Medulla oblongata (tissue), 1 donor: ENCODE measurements at regions not wholly inside any gene's neighbourhood (a gene's known extent, or its start where the extent isn't known, plus 50 kb on each side); places are given as distances from the start of the nearest gene placed in this dataset.

Experiments used
- DNase-seq: peaks from one replicate; pipeline ENCODE4 v3.0.0-alpha.2; 2015; ENCODE audit errors: extremely low spot score

DNA sequence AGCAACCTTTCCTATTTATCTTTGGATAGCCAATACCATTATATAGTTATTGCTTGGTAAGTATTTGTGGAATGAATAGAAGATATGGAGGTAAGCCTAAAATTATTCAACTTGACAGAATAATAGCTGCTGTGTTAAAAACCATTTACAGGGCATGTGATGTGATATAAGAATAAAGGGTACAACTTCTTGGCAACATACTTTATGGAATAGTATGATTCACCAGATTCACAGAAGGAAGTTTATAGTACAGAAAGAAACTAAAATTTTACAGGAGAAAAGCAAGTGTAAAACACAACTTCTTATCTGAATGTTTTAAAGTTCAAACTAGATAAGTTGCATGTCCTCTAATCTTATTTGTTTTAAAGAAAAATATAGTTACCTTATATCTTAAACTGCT lies 186.4 kb upstream of the ZRANB2 start:
- no peak for DNase-seq

DNA sequence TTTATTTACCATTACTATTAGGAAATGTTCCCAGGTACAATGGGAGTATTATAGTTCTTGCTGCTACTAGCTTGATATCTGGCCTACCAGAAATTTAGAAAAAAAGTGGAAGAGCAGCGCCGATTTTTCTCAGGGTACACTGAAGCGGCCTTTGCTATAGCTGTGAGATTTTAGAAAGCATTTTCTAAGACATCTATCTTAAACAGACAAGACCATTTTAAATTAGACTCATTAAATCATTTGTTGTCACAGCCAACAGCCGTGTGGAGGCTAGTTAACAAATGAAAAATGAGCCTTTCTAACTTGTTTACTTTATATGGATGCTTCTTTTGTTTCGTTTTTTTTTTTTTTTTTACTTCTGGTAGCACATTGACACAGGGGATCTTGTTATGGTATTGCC lies 183.2 kb upstream of the ZRANB2 start:
- no peak for DNase-seq

DNA sequence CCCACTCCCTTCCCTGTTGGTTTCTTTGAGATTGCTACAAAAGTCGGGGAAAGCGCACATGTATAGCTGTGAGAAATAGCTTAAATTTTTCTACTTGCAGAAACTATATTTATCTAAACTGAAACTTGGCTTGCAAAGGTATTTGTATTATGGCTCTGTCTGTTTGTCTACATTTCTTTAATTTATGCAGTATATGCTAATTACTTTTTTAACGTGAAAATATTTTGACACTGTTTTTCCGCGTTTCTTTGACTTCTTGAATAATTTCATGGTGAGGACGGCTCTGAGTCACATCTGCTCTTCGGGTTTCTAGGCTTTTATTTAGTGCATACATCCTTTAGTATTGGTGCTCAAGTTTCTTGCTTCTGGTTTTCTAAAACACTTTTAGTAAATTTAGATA lies 182.1 kb upstream of the ZRANB2 start:
- no peak for DNase-seq

DNA sequence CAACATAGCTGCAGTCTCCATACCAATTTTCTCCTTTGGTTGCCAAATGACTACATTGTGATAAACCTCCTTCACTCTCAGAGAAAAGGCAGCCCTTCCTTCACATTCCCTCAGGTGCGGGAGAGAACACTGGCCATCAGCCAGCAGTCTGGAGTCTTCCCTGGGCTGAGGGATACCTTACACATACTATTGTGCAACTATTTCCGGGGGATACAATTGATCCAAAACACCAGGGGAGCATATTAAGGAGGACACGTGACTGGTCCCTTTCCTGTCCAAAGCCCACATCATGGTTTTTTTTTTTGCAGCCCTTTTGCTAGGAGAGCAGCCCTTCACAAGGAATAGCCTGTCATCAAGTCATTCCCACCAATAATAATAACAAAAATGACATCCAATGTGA lies 172.1 kb upstream of the ZRANB2 start:
- DNase-seq: no peak

DNA sequence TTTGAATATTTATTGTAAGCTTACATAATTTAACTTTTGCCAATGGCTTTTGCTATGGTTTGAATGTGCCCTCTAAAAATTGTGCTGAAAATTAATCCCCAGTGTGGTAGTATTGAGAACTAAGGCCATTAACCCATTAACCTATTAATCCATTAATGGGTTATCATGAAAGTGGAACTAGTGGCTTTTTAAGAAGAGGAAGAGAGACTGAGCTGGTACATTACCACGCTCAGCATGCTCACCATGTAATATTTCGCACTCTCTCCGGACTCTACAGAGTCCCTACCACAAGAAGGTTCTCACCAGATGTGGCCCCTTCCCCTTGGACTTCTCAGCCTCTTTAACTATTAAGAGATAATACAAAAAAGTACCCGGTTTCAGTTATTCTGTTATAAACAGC lies 164.4 kb upstream of the ZRANB2 start:
- no peak for DNase-seq

DNA sequence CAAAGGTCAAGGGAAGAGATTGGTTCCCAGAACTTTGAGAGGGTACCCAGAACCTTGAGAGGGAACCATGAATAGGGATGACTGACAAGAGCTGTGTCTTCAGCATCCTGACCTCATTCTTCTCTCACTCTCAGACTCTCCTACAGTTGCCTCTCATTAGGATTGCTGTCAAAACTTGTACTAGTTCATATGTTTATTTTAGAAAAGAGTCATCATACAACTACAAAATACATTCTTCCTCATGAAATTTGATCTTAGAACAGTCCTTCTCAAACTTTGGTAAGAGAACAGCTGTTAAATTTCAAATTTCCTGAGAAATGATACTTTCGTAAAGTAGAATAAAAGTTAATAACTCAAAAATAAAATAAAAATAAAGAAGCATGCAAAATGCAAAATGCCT lies 161.4 kb upstream of the ZRANB2 start:
- DNase-seq: no peak

DNA sequence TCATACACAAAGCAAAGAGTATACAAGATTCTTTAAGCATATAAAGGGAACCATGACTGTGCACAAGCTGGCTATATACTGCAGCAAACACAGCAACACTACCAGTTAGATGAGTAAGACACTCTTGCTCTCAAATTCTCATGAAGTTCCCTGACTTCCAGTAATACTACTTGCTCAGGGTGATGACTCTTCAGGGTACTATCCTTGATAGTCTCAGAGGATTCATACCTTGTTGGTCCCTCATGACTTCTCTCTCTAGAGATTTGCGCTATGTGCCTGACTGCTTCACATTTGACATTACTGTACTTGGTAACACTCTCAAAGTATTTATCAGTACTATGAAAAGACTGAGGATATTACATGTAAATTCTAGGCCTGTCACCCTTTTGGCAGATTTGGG lies 159.8 kb upstream of the ZRANB2 start:
- DNase-seq: no peak

DNA sequence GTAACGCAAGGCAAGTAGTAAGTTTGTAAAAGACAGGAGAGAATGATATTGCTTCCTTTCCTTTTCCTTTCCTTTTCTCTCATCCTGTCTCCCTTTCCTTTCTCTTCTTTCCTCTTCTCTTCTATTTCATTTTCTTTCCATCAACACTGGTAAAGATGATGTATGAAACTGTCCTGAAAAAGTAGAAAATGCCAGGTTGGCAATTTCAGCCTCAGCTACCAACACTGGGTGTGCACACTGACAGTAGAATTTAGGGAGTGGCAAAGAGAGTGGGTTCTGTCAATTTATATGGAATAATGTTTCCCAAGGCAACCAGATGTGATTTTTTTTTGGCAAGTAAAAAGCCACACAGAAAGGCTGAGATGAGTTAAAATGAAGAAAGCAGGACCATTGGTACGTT lies 155.7 kb upstream of the ZRANB2 start:
- DNase-seq: no peak

DNA sequence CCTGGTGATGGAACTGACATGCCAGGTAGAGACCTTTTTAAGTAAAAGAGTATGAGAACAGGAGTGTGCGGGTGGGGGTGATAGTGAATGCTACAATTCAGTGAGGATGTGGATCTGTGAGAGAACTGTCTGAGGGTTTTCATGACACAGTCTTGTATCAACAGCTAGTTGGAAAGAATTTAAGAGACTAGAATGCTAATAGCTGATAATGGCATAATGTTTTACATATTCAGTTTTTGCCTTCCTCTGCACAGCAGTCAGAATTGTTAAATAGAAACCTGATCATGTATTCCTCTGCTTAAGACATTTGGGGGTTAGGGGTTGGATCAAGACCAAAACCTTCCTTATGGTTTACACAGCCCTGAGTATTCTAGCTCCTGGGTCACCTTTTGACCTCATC lies 152.8 kb upstream of the ZRANB2 start:
- no peak for DNase-seq

DNA sequence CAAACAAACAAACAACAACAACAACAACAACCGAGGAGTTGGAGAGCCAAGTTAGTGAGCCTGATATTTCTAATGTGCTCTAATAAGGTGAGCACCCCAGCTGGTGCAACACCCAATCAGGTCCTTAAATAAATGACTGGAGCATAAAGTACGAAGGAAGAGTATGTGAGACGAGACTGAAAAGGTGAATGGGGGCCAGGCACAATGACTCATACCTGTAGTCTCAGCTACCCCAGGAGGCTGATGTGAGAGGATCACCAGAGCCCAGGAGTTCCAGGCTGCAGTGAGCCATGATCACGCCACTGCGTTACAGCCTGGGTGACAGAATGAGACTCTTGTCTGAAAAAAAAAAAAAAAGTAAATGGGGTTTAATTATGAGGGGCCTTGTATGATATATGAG lies 152.0 kb upstream of the ZRANB2 start:
- no peak for DNase-seq

DNA sequence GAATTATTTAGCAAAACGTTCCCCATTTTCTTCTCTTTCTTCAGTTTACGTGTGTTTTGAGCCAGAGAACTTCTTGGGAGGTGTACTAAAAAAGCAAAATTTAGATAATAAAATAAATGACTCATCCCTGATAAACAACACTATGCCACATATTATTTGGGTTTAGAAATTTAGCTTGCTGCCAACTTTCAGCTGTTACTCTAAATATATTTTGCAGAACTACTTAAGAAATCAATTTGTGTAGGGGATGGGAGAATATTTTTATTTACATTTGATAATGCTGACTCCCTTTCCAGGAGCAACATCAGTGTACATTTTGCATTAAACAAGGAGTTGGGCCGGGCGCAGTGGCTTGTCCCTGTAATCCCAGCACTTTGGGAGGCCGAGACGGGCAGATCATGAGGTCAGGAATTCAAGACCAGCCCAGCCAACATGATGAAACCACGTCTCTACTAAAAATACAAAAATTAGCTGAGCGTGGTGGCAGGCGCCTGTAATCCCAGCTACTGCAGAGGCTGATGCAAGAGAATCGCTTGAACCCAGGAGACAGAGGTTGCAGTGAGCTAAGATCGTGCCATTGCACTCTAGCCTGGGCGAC lies 151.4 kb upstream of the ZRANB2 start:
- no peak for DNase-seq

DNA sequence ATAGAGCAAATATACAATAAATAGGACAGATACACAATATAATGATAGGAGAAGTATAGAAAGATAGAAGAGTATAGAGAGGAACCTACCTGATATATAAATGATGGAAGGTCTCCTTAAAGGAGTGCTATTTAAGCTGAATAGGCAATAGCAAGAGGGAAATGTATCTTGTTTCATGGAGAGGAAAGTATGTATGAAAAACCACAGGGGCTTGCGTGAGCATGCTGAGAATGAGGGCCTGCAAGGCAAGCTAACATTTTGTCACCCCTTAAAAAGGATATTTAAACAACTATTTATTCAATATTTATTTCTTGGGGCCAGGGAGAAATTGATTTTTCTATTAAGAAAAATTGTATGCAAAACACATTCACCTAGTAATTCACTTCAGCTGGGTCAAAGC lies 150.9 kb upstream of the ZRANB2 start:
- DNase-seq: no peak

DNA sequence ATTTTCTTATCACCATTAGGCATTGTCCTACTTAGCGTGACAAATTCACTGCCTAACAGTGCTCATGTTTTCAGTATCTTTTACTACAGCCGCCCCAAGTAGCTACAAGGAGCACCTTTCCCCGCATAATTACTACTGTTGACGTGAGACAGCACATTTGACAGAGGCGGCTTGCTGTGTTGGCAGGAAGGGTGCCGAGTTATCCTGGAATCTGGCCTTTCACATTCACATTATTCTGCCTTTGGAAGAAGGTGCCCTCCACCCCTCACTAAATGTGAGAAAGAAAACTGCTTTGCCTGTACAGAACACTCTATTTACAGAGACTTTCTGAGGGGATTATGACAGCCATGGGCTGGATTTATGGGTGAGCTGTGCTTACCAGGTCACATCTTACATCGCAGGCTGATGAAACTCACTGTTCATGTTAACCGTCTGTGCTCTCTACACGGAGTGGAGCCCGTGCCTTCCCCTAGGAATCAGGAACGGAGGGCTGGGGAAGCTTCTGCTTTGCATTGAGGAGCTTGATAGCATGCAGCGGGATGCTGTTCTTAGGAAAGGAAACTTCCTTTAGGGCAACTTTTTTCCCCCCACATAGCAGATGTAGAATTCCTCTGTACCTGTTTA lies 148.0 kb upstream of the ZRANB2 start:
- no peak for DNase-seq

DNA sequence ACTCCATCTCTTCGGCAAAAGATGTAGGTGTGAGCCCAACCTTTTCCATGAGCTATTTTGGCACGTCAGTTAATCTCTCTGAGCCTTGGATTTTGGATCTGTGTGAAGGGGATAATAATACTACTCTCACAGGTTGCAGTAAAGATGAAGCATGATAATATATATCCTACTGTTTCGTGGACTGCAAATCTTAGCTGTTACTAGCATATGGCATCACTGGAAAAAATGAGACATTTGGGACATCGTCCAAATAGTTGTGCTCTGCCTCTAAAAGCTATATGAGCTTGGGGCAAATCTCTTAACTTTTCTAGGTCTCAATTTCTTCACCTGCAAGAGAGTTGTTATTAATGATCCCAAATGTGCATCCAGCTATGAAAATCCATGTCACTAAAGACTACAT lies 147.4 kb upstream of the ZRANB2 start:
- DNase-seq: no peak

DNA sequence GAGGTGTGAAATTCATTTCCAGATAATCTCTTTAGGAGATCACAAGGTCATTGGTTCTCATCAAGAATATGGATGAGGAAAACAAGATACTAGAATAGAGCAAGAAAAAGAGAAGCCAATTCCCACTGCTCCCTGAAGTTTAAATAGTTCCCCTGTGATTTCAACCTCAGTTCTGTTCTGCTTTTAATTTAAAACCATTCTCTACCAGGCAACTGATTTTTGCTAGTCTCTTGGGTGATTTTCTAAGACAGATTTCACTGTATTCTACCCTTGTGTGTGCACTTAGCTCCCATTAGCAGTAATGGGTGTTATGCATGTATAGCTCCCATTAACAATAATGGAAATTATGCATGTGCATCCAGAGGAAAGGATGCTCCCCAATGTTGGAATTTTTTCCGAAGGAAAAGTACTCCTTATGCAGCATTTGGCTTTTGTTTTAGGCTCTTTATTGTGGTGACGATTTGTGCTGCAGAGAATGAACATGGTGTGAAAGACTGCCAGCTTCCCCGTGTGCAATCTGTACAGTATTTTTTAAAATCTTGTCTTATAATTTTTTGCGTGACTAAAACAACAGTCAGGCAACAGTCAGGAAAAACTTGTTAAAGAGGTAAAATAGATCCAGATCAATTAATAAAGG lies 144.0 kb upstream of the ZRANB2 start:
- no peak for DNase-seq

DNA sequence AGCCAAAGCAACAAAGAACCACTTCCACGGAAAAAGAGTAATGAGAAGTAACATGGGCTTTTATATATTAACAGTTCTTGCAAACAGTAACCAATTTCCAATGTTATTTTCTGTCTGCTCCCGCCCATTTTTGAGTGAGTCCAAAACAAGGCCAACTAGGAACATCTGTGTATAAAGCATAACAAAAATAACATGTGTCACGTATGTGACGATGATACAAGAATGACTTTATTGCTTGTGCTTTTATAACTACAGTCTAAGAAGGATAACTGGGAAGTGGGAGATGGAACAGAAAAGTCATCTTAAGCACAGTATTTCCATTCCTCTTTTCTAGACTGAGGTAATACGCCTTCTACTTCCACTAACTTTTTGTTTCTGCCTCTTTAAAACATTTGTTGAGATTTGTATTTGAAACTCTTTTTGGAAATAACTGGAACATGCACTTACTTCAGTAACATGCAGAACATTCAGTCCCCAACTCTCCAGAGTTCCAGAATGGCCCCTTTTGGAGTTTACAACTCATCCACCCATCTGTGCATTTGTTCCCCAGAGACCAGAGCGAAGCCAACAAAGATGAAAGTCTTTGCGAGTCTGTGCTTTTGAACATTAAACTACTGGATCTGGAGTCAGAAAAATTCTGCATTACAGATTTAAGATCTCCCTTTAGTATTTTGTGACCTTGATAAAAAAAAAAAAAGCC lies 143.0 kb upstream of the ZRANB2 start:
- DNase-seq: no peak

DNA sequence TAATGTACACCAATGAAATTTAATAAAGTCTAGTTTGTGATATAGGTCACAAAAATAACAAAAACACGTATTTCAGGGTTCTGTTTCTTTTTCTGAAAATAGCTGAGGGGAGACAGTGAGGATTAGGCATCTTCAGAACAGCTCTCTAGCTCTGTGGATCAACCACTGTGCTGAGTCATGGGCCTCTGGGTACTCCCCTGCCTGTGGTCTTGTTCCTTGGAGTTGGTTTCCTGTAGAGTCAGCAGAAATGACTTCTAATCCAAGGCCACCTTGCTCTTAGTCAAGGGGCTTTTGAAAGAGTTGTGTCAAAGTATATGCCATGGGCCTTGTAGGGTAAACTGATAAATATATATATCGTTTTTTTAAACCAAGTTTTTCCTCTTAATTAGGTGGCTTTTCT lies 141.8 kb upstream of the ZRANB2 start:
- no peak for DNase-seq

DNA sequence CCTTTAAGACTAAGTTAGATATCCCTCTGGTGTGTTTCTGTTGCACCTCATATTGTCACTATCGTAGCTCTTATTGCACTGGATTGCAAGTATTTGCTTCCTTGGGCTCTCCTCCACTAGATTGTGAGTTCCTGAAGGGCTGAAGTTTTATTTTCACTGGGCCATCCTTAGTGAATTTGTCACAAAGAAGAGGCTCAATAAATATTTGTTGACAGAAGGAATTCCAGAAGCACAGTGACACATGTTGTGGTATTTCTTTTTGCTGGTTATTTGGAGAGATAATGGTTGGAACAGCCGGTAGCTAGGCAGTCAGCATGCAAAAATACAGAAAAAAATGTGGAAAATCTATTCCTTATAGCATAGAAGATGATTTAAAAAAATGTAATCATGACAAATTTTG lies 129.9 kb upstream of the ZRANB2 start:
- DNase-seq: no peak

DNA sequence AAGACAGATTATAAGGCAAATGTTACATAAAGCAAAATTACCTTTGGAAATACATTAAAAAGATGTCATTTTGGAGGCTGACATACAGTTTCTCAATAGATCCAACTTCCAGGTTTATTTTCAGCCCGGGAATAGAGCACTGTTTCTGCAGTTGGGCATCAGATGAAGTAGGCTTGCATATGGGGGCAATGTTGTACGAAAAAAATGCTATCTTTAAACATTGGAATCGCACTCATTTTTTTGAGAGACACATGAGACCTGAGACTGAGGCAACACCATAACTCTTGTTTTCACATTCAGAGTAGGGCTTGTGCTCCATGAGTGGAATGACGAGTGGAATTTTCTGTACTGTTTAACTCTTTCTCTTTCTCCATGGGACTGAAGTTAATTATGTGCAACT lies 122.4 kb upstream of the ZRANB2 start:
- no peak for DNase-seq

DNA sequence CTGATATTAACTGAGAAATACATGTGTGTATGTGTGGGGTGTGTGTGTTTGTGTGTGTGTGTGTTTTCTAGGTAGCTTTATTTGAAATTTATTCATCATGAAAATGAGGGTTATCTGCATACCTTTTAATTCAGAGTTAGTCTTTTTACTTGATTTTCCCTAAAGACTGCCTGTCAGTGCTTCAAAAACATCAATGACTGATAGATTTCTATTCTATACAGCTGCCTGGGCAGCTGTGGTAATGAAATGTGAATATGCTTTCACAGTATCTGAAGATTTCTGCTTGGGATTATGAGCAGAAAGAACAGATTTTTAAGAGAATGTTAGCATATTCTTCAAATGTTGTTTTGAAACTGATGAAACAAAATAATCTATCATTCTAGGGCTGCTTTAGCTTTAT lies 119.7 kb upstream of the ZRANB2 start:
- no peak for DNase-seq

DNA sequence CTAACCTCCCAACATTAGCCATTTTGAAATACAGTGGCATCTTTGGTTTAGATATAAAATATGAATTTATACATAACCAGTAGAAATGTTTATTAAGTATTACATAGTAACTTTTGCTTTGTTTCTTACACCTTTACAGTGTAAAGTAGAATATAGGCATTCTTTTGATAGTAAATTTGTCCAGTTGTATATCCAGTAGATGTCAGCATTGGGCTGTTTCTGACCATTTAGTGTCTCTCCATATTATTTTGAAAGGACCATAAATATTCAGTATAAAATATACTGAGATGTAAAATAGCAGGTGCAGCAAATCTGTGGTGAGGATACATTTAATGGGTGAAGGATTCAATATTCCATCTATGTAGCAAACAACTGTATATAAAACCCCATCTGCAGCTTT lies 115.8 kb upstream of the ZRANB2 start:
- peak; percentile 33 for DNase-seq

DNA sequence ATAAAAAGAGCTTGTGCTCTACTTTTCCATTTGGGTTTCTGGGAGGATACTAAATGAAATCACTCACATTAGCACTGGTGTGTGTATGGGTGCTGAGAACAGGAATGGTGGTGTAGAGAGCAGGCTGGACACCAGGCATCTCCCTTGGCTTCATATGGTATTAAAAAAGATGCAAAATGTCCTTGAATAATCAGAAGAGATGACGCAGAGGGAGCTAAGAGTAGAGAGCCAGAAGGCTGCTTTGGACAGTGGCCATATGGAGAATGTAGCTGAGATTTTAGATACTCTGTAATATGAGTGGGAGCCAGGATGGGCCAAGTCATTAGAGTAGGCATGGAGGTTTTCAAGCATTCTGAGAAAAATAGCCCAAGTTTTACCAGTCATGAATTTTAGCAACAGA lies 112.3 kb upstream of the ZRANB2 start:
- DNase-seq: no peak

DNA sequence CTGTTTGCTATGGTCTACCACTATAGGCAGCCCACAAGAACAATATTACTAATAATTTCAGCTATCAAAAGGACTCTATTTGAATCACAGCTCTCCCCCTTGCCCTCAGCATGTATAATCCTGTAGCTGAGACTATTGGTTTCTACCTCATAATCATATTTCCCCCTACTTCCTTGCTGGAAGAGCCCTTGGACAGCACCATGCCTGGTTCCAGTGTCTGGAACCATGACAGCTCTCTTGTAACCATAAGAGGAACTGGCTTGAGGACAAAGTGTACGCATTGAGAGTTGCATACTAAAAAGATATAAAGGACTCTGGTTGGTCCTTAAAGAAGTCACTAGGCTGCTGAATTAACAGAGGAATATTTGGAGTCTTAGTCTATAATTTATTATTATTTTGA lies 110.7 kb upstream of the ZRANB2 start:
- DNase-seq: no peak
